GM21825 (cell line): ENCODE measurements at regions not wholly inside any gene's neighbourhood (a gene's known extent, or its start where the extent isn't known, plus 50 kb on each side); places are given as distances from the start of the nearest gene placed in this dataset.

ENCODE experiments used
- ATAC-seq: cut with Tn5 transposase; IDR thresholded peaks from one replicate; pipeline ENCODE4 v1.9.1; 2021; ENCODE audit warnings: mild to moderate bottlenecking, moderate library complexity; ENCODE audit not compliant: unreplicated experiment

DNA sequence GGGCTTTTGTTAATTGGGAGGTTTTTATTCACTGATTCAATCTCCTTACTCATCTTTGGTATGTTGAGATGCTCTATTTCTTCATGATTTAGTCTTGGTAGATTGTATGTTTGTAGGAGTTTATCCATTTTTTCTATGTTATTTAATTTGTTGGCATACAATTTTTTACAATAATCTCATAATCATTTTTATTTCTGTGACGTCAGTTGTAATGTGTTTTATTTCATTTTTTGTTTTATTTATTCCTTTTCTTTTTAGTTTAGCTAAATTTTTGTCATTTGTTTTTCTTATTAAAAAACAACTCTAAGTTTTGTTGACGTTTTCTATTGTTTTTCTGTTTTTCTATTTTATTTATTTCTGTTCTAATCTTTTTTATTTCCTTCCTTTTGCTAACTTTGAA lies 389.8 kb downstream of the HS3ST3B1 start:
- no peak for ATAC-seq

- no peak for ATAC-seq
Observed at GRCh38 chr17:14688134-14688533, 387.3 kb downstream of the HS3ST3B1 start.

GRCh38 chr17:14672830-14673229 lies 371.9 kb downstream of the HS3ST3B1 start:
- ATAC-seq: no peak

- ATAC-seq: no peak
Observed at GRCh38 chr17:14670861-14671260, 370.0 kb downstream of the HS3ST3B1 start.

GRCh38 chr17:14664511-14664910 lies 363.6 kb downstream of the HS3ST3B1 start:
- no peak for ATAC-seq

- no peak for ATAC-seq
Observed at GRCh38 chr17:14641117-14641516, 340.2 kb downstream of the HS3ST3B1 start.

- ATAC-seq: no peak
Observed at GRCh38 chr17:14637260-14637659, 336.4 kb downstream of the HS3ST3B1 start.

- no peak for ATAC-seq
Observed at GRCh38 chr17:14630621-14631020, 329.7 kb downstream of the HS3ST3B1 start.

DNA sequence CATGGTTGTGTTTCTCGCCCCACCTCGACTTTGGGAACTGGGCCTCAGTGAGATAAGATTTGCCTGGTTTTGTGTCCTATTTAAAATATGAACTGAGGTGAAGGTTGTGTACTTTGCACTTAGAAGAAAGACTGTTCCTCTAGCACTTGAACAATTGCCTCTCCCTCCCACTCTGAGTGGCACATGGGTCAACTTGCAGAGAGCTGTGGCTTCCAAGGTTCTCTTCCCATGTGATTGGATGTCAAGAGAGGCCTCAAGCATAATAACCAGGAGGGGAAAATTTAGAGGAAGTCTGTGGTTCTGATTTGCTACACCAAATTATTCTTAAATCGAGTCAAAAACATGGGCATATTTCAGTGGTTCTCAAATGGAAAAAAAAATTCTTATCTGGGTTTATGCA lies 329.2 kb downstream of the HS3ST3B1 start:
- no peak for ATAC-seq

DNA sequence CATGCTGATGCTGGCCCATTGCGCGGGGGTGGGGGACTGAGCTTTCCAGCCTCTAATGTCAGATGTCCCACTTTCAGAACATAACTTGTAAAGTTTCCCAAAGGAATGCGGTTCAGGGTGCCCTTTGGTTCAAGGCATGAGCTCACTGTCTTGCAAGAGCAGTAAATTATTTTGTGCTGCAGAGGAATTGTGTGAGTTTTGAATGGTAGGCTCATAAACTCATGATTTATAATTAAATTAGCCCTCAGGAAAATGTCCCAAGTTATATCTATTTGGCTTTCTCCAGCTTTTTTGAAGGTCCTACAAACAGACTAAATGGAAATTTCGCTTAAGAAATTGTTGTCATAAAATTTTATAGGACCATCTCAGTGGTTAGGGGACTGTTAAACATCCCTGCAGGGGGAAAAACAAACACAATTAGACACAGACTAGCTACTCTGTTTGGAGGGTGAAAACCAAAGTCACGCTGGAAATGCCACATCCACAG lies 321.8 kb downstream of the HS3ST3B1 start:
- no peak for ATAC-seq

GRCh38 chr17:14621826-14622614 lies 321.1 kb downstream of the HS3ST3B1 start:
- no peak for ATAC-seq

- no peak for ATAC-seq
Observed at GRCh38 chr17:14619821-14620220, 318.9 kb downstream of the HS3ST3B1 start.

GRCh38 chr17:14616528-14616927 lies 315.6 kb downstream of the HS3ST3B1 start:
- no peak for ATAC-seq

- no peak for ATAC-seq
Observed at GRCh38 chr17:14605267-14605599, 304.4 kb downstream of the HS3ST3B1 start.

- no peak for ATAC-seq
Observed at GRCh38 chr17:14604591-14605266, 303.8 kb downstream of the HS3ST3B1 start.

DNA sequence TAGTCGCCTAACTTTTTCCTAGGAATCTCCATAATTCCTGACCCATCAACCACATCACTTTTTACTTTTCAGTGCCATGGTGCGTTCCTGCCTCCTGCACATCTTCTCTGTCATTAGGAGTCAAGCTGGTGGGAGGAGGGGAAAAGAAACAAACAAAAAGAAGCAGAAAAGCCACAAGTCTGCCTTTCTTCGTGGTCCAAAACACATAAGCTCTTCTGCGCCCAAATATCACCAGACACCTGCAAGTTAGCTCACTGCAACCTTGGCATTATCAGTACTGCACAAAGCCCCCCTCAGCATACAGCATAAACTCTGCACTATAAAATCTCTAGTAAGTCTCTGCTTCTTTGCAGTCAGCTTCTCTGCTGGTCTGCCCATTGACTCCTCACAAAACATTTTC lies 295.3 kb downstream of the HS3ST3B1 start:
- ATAC-seq: no peak

- no peak for ATAC-seq
Observed at GRCh38 chr17:14595656-14596055, 294.8 kb downstream of the HS3ST3B1 start.

GRCh38 chr17:14594690-14595089 lies 293.8 kb downstream of the HS3ST3B1 start:
- ATAC-seq: no peak

- no peak for ATAC-seq
Observed at GRCh38 chr17:14593956-14594355, 293.1 kb downstream of the HS3ST3B1 start.

DNA sequence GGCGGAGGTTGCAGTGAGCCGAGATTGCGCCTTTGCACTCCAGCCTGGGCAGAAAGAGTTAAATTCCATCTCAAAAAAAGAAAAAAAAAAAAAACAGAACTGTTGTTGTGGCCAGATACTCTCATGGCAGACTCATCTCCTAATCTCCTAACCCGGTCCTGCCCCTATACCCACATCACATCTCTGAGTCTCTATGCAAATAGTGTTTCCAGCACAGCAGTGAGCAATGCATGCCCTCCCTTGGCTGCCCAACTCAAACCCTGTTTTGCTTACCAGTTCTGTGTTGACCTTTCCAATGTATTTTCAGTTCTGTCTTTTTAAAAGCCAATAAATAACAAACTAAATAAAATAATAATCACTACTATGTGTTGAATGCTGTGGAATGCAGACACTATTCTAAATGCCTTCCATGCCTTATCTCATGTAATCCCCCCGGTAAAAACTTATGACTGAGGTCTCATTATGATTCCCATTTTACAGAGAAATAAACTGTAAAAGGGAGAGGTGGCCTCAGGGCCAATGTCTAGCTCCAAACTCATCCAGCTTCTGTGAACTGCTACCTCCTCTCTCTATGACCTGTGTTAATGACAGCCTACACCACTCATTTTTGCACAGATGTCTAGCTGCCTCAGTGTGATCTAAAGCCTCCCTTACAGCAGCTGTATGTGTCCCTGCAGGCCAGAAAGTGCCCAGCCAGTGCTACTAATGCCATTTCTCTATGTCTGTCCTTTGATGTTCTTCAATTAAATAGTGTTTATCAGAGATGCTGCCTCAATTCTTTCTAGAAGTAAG lies 289.8 kb downstream of the HS3ST3B1 start:
- no peak for ATAC-seq

- no peak for ATAC-seq
Observed at GRCh38 chr17:14585099-14585498, 284.2 kb downstream of the HS3ST3B1 start.

DNA sequence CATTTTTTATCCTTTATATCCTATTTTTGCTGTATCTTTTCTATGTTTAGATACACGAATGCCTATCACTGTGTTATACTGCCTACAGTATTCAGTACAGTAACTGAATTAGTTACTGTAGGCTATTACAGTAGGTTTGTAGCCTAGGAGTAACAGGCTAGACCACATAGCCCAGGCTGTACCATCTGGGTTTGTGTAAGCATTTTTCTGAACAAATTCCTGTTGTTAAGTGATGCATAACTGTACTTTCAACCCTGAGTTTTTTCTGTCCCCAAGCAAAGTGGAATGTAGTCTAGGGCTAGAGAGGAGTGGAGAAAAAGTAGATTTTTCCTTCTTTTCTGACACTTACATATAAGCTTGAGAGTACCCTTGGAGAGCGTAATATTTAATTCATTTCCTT lies 282.1 kb downstream of the HS3ST3B1 start:
- ATAC-seq: no peak
